22Rv1 (cell line): ENCODE measurements at regions not wholly inside any gene's neighbourhood (a gene's known extent, or its start where the extent isn't known, plus 50 kb on each side); places are given as distances from the start of the nearest gene placed in this dataset.

Experiments used
- H3K27ac ChIP-seq: fragments of 450-650 bp; 2 replicates; pipeline ENCODE4 v1.5.1; 2017
- ZFX ChIP-seq: fragments of 450-650 bp; IDR thresholded peaks from 2 replicates; pipeline ENCODE4 v1.6.1; 2017; ENCODE audit warnings: antibody characterized with exemption, borderline replicate concordance
- TF ChIP-seq, protein P1 (sequence below): fragments of 450-650 bp; IDR thresholded peaks from 2 replicates; pipeline ENCODE4 v1.5.1; 2017; ENCODE audit warnings: mild to moderate bottlenecking

DNA sequence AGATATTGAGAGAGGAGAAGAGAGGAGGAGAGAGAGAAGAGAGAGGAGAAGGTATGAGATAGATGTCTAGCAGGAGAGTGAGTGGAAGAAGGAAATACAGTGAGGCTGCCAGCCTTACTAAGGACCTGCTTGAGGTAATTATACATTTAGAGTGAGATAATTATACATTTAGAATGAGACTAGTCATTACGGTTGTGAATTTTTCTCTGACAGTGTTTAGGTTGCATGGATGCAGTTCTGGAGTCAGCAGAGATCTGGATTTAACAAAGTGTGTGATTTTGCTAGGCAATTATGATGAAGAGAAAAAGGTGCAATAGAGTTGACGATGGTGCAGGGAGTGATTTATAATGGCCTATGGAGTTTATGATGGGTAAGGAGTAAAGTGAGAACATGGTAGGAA lies 187.1 kb upstream of the ARX start:
- H3K27ac ChIP-seq = no peak overlapping the region
- TF ChIP-seq, protein P1, sequence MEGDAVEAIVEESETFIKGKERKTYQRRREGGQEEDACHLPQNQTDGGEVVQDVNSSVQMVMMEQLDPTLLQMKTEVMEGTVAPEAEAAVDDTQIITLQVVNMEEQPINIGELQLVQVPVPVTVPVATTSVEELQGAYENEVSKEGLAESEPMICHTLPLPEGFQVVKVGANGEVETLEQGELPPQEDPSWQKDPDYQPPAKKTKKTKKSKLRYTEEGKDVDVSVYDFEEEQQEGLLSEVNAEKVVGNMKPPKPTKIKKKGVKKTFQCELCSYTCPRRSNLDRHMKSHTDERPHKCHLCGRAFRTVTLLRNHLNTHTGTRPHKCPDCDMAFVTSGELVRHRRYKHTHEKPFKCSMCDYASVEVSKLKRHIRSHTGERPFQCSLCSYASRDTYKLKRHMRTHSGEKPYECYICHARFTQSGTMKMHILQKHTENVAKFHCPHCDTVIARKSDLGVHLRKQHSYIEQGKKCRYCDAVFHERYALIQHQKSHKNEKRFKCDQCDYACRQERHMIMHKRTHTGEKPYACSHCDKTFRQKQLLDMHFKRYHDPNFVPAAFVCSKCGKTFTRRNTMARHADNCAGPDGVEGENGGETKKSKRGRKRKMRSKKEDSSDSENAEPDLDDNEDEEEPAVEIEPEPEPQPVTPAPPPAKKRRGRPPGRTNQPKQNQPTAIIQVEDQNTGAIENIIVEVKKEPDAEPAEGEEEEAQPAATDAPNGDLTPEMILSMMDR = no peak
- TF ChIP-seq ZFX = no peak

DNA sequence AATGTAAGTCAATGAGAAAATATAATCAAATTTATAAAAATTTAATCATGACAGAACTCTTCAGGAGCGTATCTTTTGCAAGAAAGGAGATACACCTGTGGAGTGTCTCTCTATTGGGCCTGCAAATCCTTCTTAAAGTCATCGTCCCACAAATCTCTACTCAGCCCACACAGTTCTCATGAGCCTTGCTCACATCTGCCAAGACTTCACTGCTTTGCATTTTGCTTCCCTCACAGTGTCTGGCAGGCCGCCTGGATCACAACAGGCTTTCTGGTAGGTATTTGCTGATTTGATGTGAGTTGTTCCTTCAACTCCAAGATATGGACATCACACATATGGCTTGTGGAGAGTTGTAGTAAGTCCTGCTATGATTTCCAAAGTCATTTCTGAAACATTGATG lies 183.1 kb upstream of the ARX start:
- no peak overlapping the region for H3K27ac ChIP-seq
- no peak for TF ChIP-seq ZFX
- TF ChIP-seq, protein P1 = no peak

DNA sequence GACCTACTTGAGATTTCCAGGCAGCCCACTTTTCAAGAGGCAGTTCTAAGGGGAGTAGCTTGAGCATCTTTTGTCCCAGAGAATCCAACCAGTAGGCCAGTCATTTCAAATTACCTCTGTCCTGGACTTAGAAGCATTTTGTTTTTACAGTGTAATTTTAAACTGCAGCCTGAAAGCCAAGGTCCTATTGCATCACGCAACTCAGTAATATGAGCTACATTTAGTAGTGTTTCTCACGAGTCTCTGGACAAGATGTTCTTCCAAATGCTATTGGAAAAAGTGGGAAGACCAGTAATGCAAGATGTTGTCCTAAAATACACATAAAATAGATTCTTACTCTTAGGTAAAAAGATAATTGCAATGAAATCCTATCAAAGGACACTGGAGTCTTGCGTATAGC lies 182.5 kb upstream of the ARX start:
- no peak for TF ChIP-seq ZFX
- TF ChIP-seq, protein P1 = no peak
- no peak overlapping the region for H3K27ac ChIP-seq

DNA sequence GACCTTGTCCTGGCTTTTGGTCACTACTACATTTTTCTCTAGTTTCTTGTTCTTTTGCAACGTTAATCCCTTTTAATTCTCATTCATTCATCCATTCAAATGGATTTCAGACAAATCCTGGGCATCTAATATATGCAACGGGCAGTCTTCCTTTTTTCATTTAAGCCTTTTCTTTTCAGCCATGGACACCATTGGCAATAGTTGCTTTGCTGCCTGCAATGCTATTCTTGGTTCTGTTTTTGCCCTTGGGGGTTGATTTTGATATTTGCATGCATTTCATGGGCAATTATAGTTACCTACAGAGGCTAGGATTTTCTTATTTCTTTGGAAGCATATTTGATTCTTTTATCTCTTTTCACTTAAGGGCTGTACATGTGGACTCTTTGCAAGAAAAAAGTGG lies 180.5 kb upstream of the ARX start:
- no peak overlapping the region for H3K27ac ChIP-seq
- TF ChIP-seq, protein P1 = no peak
- TF ChIP-seq ZFX = no peak

DNA sequence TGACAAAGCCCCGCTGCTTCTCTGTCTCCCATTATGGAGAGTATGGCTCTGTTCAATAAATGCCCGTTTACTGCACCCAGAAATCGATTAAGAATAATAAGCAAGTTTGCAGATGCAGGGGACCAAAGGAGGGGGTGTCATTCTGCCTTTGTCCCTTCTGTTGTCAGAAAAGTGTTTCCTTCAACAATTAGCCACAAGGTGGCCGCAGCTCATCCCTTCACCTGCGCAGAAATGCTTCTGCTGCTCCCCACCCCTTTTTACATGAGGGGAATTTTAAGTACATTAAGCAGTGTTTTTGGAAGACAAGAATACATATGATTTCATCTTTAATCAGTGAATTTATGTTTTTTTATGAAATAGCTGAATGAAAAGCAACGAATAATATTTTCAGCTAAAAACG lies 175.6 kb upstream of the ARX start:
- TF ChIP-seq, protein P1 = 0 out of 2 replicates have a peak, but pooled peaks have one; percentile 6
- no peak for TF ChIP-seq ZFX
- no peak overlapping the region for H3K27ac ChIP-seq

DNA sequence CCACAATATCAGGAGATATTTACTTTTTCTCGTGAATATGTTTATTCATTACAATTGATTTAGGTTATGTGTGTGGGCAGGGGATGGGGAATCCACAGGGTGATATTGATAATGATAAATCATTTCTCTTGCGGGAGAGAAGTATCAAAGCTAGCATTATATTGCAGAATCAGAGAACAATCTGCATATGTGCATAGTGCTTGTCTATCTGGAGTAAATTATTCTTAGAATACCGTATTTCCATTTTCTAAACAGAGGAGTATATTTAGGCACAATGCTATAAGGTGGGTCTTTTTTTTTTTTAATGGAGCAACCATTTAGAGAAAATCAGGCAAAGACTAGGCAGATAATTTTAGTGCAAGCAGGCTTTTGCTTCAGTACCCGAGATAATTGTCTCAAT lies 166.0 kb upstream of the ARX start:
- H3K27ac ChIP-seq = no peak overlapping the region
- TF ChIP-seq ZFX = no peak
- TF ChIP-seq, protein P1 = no peak

DNA sequence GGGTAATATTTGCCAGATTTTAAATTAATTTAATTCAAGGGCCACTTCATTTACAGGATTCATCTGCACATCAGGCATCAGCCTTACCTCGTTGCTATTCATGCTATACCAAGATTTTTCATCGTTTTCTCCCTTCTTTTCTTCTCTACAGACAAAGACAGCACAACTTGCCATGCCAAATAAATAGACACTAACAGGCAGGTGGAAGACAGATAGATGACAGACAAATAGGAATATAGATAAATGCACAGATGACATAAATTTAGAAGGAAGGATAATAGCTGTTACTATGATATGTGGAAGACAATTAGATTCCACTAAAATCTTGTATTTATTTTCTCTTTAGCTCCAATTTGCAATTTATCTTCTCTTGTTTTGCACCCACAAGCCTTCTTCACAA lies 164.5 kb upstream of the ARX start:
- TF ChIP-seq ZFX = no peak
- TF ChIP-seq, protein P1 = no peak
- no peak overlapping the region for H3K27ac ChIP-seq
